ENCODE measurements at regions not wholly inside any gene's neighbourhood (a gene's known extent, or its start where the extent isn't known, plus 50 kb on each side); places are given as distances from the start of the nearest gene placed in this dataset.

DNA sequence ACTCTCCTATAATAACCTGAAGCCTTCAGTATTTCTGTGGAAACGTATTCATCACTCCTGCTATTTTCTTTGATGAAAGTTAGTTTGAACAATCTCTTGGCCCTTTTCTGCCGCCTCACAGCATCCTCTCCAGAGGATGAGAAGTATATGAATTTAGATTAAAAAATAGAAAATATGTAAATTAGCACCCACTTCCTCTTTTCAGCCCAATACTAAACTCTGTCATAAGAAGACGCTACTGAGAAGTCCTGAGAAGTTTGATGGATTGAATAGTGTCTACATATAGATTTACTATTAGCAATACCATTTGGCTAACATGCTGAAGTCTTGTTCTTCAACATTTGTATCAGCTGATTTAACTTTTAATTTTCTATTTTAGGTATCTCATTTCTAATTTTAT, 526.4 kb upstream of the SPHKAP start:
- TF ChIP-seq CTCF (IDR thresholded peaks at IDR 0.05; ENCODE audit: low read depth, low read length), result no peak
- no peak for DNase-seq (ENCODE audit: low read depth, low spot score)
- in situ Hi-C loops (cut with HindIII; ENCODE audit: low sequenced_read_pairs), result no loop called here
- H3K4me3 ChIP-seq (ENCODE audit: low read depth, low read length), result no peak overlapping the region

DNA sequence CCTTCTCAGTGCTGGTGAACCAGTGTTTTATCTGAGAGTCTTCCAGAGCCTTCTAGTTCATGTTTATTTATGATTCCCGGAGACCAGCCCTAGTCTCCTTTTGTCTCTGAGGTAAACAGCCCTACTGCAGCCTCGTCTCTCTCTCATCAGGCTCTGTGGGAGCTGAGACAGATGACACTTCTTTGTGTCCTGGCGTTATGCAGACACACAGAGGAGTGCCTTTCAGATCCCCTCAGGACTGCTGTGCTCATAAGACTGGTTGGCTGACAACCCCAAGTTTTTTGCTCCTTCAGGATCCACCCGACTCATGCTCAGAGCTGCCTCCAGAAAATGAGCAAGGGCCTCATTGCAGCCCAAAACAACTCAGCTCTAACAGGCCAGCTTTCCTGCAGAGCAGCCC, 523.8 kb upstream of the SPHKAP start:
- no peak for TF ChIP-seq CTCF (IDR thresholded peaks at IDR 0.05; ENCODE audit: low read depth, low read length)
- no peak for DNase-seq (ENCODE audit: low read depth, low spot score)
- in situ Hi-C loops (cut with HindIII; ENCODE audit: low sequenced_read_pairs), result no loop called here
- no peak overlapping the region for H3K4me3 ChIP-seq (ENCODE audit: low read depth, low read length)

DNA sequence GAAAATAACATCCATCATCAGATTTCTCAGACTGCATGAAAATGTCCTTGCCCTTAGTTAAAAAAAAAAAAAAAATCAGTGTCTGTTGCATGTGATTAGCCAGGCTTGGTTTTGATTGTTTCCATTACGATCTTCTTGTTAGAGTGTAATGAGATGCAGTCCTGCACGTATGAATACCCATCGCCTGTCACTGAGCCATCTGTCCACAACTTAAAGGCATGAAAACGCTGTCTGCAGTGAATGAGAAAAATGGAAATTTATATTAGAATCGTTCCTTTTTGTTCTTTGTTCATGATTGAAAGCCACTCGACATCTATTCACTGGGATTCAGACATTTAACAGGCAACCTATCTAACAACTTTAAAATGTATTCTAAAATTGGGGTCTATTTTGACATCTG, 521.7 kb upstream of the SPHKAP start:
- no peak for TF ChIP-seq CTCF (IDR thresholded peaks at IDR 0.05; ENCODE audit: low read depth, low read length)
- no peak overlapping the region for H3K4me3 ChIP-seq (ENCODE audit: low read depth, low read length)
- in situ Hi-C loops (cut with HindIII; ENCODE audit: low sequenced_read_pairs), result no loop called here
- no peak for DNase-seq (ENCODE audit: low read depth, low spot score)

DNA sequence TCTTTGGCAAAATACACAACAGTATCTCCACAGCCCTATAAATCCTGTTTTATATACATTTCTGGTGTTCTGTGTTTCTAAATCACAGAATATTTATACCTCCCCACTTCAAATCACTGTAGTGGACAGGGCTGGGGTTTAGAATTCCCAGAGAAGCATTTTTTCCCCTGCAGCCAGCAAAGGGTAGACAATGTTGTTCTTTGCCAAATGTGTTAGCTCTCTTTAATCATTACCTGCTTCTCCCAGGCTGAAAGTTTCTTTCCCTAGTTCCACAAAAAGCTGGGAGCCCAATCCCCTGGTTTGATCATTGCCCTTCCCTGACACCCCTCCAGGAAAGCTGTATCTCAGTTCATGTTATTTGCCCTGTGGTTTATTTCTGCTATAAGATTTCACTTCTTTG, 520.0 kb upstream of the SPHKAP start:
- no peak for DNase-seq (ENCODE audit: low read depth, low spot score)
- in situ Hi-C loops (cut with HindIII; ENCODE audit: low sequenced_read_pairs), result no loop called here
- H3K4me3 ChIP-seq (ENCODE audit: low read depth, low read length), result no peak overlapping the region
- no peak for TF ChIP-seq CTCF (IDR thresholded peaks at IDR 0.05; ENCODE audit: low read depth, low read length)

GRCh38 chr2:228700638-228701037, 519.2 kb upstream of the SPHKAP start:
- peak; percentile 87 for DNase-seq (ENCODE audit: low read depth, low spot score)
- TF ChIP-seq CTCF (IDR thresholded peaks at IDR 0.05; ENCODE audit: low read depth, low read length), result no peak
- in situ Hi-C loops (cut with HindIII; ENCODE audit: low sequenced_read_pairs), result no loop called here
- H3K4me3 ChIP-seq (ENCODE audit: low read depth, low read length), result no peak overlapping the region

DNA sequence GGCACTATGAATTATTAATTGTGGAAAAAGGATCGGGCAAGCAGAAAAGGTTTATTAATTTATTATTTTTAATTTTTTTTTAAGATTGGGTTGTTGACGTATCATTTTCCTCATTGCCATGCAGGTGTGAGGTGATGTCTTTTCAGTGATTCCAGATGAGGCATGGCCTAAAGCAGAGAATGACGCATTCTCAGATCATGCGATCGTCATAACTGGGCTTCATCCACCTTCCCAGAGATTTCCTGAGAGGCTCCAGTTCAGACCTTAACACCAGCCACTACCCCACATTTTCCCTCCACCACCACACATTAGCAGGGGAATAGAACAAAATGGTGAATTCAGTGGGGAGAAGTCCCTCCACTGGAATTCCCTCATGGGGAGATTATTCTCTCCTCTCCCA, 518.4 kb upstream of the SPHKAP start:
- in situ Hi-C loops (cut with HindIII; ENCODE audit: low sequenced_read_pairs), result no loop called here
- TF ChIP-seq CTCF (IDR thresholded peaks at IDR 0.05; ENCODE audit: low read depth, low read length), result no peak
- no peak overlapping the region for H3K4me3 ChIP-seq (ENCODE audit: low read depth, low read length)
- DNase-seq (ENCODE audit: low read depth, low spot score), result no peak

- peak; percentile 45 for DNase-seq (ENCODE audit: low read depth, low spot score)
- peak; percentile 26 for TF ChIP-seq CTCF (IDR thresholded peaks at IDR 0.05; ENCODE audit: low read depth, low read length)
- no peak overlapping the region for H3K4me3 ChIP-seq (ENCODE audit: low read depth, low read length)
- in situ Hi-C loops (cut with HindIII; ENCODE audit: low sequenced_read_pairs), result no loop called here
Measured at GRCh38 chr2:228699400-228699799, 517.9 kb upstream of the SPHKAP start.
